ENCODE measurements at regions not wholly inside any gene's neighbourhood (a gene's known extent, or its start where the extent isn't known, plus 50 kb on each side); places are given as distances from the start of the nearest gene placed in this dataset.

DNA sequence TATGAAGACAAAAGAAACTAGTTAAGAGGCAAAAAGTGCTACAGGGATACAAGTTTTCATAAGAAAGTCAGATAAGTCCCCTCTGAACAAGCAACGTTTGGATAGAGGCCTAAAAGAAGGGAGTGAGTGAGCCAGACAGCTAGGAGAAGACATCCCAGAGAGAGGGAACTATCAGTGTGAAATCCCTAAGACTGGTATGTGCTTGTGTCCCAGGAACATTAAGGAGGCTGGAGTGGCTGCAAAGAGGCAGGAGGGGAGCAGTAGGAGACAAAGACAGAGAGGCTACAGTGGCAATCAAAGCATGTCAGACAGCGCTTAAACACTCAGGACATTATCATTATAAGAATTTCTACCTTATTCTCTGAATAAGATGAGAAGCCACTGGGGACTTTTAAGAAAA, 139.1 kb upstream of the STK32A start (continued):
- no peak for TF ChIP-seq POLR2AphosphoS2 (conservative IDR thresholded peaks at IDR 0.05; ENCODE audit: low read length)

- TF ChIP-seq, protein P1, sequence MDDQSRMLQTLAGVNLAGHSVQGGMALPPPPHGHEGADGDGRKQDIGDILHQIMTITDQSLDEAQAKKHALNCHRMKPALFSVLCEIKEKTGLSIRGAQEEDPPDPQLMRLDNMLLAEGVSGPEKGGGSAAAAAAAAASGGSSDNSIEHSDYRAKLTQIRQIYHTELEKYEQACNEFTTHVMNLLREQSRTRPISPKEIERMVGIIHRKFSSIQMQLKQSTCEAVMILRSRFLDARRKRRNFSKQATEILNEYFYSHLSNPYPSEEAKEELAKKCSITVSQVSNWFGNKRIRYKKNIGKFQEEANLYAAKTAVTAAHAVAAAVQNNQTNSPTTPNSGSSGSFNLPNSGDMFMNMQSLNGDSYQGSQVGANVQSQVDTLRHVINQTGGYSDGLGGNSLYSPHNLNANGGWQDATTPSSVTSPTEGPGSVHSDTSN (IDR thresholded peaks at IDR 0.05): no peak
- no peak for TF ChIP-seq HEYL (CRISPR knock-in tag; IDR thresholded peaks at IDR 0.05)
- TF ChIP-seq, protein P2, sequence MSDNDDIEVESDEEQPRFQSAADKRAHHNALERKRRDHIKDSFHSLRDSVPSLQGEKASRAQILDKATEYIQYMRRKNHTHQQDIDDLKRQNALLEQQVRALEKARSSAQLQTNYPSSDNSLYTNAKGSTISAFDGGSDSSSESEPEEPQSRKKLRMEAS (IDR thresholded peaks at IDR 0.05): no peak
- TF ChIP-seq ZSCAN20 (CRISPR knock-in tag; IDR thresholded peaks at IDR 0.05): no peak
- TF ChIP-seq, protein P3, sequence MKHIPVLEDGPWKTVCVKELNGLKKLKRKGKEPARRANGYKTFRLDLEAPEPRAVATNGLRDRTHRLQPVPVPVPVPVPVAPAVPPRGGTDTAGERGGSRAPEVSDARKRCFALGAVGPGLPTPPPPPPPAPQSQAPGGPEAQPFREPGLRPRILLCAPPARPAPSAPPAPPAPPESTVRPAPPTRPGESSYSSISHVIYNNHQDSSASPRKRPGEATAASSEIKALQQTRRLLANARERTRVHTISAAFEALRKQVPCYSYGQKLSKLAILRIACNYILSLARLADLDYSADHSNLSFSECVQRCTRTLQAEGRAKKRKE (CRISPR knock-in tag; IDR thresholded peaks at IDR 0.05; ENCODE audit: low read depth): no peak
- TF ChIP-seq HDAC2 (IDR thresholded peaks at IDR 0.05): no peak
- no peak for TF ChIP-seq POLR2A (IDR thresholded peaks at IDR 0.05; ENCODE audit: low read length)
- TF ChIP-seq FOSL2 (IDR thresholded peaks at IDR 0.05): no peak
- TF ChIP-seq FOSL2 (CRISPR knock-in tag; IDR thresholded peaks at IDR 0.05): no peak
- DNase-seq (ENCODE audit: low read depth in 1 of 2, low spot score in 1 of 2) (peak; percentile 11 to 37), FAIRE-seq (no peak), ATAC-seq (no peak)
- Histone ChIP-seq H3K27ac (no peak overlapping the region), H3K4me2 (no peak overlapping the region), H3K4me1 (no peaks in the 10 kb centered on the region), H3K4me3 (no peak overlapping the region), H3K9me3 (no peaks in the 10 kb centered on the region)
- ChIA-PET CTCF (interaction anchor here (0.7 to 1.1 kb wide), 3 partner anchors 13 to 353 kb away, joined by 3 to 4 read pairs (median 3); no protein-coding TSS in a partner anchor), POLR2A (no interaction called here)
- 11% methylated on average over 5 of the region's 5 CpGs for WGBS (ENCODE audit: missing lambda C conversion rate)
Observed at GRCh38 chr5:147098233-147098790, 136.5 kb upstream of the STK32A start.

DNA sequence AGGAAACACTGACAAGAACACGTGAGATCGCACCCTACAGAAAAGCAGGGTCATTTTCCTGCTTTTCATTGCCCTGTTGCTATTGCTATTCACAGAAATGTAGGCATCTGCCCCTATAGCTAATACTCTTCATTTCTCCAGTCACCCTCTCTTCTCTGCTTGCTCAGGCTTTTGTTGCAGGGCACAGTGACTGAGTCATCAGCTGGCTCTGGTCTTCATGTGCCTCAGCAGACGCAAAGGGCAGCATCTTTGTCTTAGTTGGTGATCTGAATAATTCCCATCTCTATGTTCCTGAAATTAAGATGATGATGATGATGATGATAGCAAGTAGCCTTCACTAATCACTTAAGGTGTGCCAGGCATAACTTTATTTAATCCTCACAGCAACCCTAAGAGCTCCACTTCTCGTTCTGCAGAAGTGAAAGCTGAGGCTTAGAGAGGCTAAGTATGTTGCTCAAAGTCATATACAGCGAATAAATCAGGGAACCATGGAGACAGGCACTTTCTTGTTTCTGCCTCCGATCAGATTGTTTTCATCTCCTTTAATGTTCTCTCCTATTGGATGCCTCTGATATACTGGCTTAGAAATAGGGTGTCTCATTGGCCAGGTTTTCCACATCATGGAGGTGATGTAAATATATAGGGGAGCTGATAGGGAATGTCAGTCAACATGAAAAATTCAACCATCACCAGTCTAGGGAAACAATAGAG, 133.0 kb upstream of the STK32A start:
- Histone ChIP-seq H3K4me1 (no peaks in the 10 kb centered on the region), H3K9me3 (no peaks in the 10 kb centered on the region), H3K4me2 (no peak overlapping the region), H3K4me3 (no peak overlapping the region), H3K27ac (no peak overlapping the region)
- WGBS (ENCODE audit: missing lambda C conversion rate): 19% methylated on average over 6 of the region's 6 CpGs
- ChIA-PET CTCF (interaction anchor here (0.5 kb wide), 1 partner anchor 243 kb away, joined by 3 read pairs; no protein-coding TSS in a partner anchor), POLR2A (no interaction called here)
- TF ChIP-seq USF2 (IDR thresholded peaks at IDR 0.05) (no peak), PHF8 (IDR thresholded peaks at IDR 0.05; ENCODE audit: borderline replicate concordance, low read depth) (no peak), CBX8 (IDR thresholded peaks at IDR 0.05) (no peak), CHD4 (IDR thresholded peaks at IDR 0.05; ENCODE audit: borderline replicate concordance) (no peak), NPAS2 (CRISPR knock-in tag; IDR thresholded peaks at IDR 0.05; ENCODE audit: borderline replicate concordance) (no peak), GATA3 (IDR thresholded peaks at IDR 0.05; ENCODE audit: borderline replicate concordance) (no peak), RARB (CRISPR knock-in tag; IDR thresholded peaks at IDR 0.05) (no peak), ZC3H11A (IDR thresholded peaks at IDR 0.05) (no peak), HOXA7 (CRISPR knock-in tag; IDR thresholded peaks at IDR 0.05) (no peak), NR3C1 (IDR thresholded peaks at IDR 0.05) (no peak)
- DNase-seq (ENCODE audit: low read depth in 1 of 2, low spot score in 1 of 2): no peak
- no peak for ATAC-seq
- FAIRE-seq: no peak

DNA sequence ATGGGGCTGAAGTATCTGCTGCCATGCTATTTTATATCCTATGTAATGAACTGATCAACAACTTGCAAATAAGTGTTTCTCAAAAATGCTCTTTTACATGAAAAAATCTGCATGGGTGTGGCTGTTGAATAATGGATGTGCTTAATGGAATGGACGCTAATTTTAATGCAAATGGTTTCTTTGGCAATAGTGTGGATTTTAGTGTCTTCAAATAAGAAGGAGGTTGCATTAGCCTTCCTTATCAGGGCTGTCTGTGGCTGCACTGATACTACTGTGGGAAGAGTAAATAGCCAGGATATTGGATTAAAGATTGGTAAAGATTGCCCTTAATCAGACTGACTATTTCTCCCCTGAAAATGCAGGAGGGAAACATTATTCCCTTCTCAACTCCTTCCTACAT, 121.9 kb upstream of the STK32A start:
- FAIRE-seq (no peak), ATAC-seq (no peak), DNase-seq (ENCODE audit: low read depth in 1 of 2, low spot score in 1 of 2) (no peak)
- no peak overlapping the region for H3K4me3 ChIP-seq
- TF ChIP-seq, protein P1 (IDR thresholded peaks at IDR 0.05): no peak
- H3K4me2 ChIP-seq: no peak overlapping the region
- WGBS (ENCODE audit: missing lambda C conversion rate): 0% methylated on average over 1 of the region's 1 CpG
- H3K9me3 ChIP-seq: no peaks in the 10 kb centered on the region
- no peaks in the 10 kb centered on the region for H3K4me1 ChIP-seq
- POLR2A ChIA-PET: no interaction called here
- no peak overlapping the region for H3K27ac ChIP-seq
- CTCF ChIA-PET: no interaction called here
